Neuronal stem cell (in vitro differentiated cells): ENCODE measurements at regions not wholly inside any gene's neighbourhood (a gene's known extent, or its start where the extent isn't known, plus 50 kb on each side); places are given as distances from the start of the nearest gene placed in this dataset.
"Not testable (repeated sequence)": the region's sequence is repeated elsewhere in the genome, so short reads cannot be mapped to it uniquely, and the experiment has no call there.

ENCODE experiments used
- DNase-seq: peaks from one replicate; pipeline ENCODE4 v3.0.0-alpha.2; 2013; ENCODE audit warnings: low spot score
- H2AFZ ChIP-seq: one replicate; pipeline ENCODE4 v1.6.1; 2013; ENCODE audit warnings: mild to moderate bottlenecking, low read length, inconsistent platforms
- H2AK5ac ChIP-seq: 2 replicates; pipeline ENCODE4 v1.6.1; 2013; ENCODE audit warnings: low read depth, mild to moderate bottlenecking, inconsistent platforms, low read length, moderate library complexity, mixed read lengths
- H2BK120ac ChIP-seq: 2 replicates; pipeline ENCODE4 v1.6.1; 2013; ENCODE audit warnings: low read depth, mild to moderate bottlenecking, inconsistent platforms, low read length, moderate library complexity, mixed read lengths
- H2BK12ac ChIP-seq: one replicate; pipeline ENCODE4 v1.6.1; 2013; ENCODE audit warnings: low read length, inconsistent platforms
- H2BK15ac ChIP-seq: 2 replicates; pipeline ENCODE4 v1.6.1; 2013; ENCODE audit warnings: mild to moderate bottlenecking, low read length, inconsistent platforms, mixed read lengths
- H2BK5ac ChIP-seq: one replicate; pipeline ENCODE4 v1.6.1; 2013; ENCODE audit warnings: inconsistent platforms, mild to moderate bottlenecking, low read length, moderate library complexity
- H3K14ac ChIP-seq: one replicate; pipeline ENCODE4 v1.6.1; 2013; ENCODE audit warnings: low read length, inconsistent platforms
- H3K18ac ChIP-seq: 2 replicates; pipeline ENCODE4 v1.6.1; 2013; ENCODE audit warnings: low read length, inconsistent platforms
- H3K23ac ChIP-seq: 2 replicates; pipeline ENCODE4 v1.6.1; 2013; ENCODE audit warnings: low read depth, mild to moderate bottlenecking, mixed read lengths, low read length, inconsistent platforms; ENCODE audit not compliant: poor library complexity
- H3K27ac ChIP-seq: replicated peaks from 3 replicates; pipeline ENCODE4 v1.5.1; 2013; ENCODE audit warnings: low read length, inconsistent platforms
- H3K27me3 ChIP-seq, 3 experiments: 2 replicates each; pipeline ENCODE4 v1.6.1; 2013; ENCODE audit warnings: low read length in 3 of 3, mild to moderate bottlenecking in 2 of 3, inconsistent platforms in 1 of 3, low read depth in 1 of 3, mixed read lengths in 1 of 3, moderate library complexity in 1 of 3; ENCODE audit not compliant: control insufficient read depth in 3 of 3, insufficient read depth in 3 of 3
- H3K36me3 ChIP-seq, 2 donors: replicated peaks in 1 of 2; 2 replicates each; pipeline ENCODE4 v1.6.1; 2013; ENCODE audit warnings: low read length in 2 of 2; ENCODE audit not compliant: control insufficient read depth in 2 of 2, insufficient read depth in 2 of 2
- H3K4ac ChIP-seq: 2 replicates; pipeline ENCODE4 v1.6.1; 2013; ENCODE audit warnings: inconsistent platforms, mild to moderate bottlenecking, low read length, moderate library complexity
- H3K4me1 ChIP-seq, 2 donors: 1 replicate in 1 of 2; 2 replicates in 1 of 2; pipeline ENCODE4 v1.6.1; 2013; ENCODE audit warnings: low read length in 2 of 2, low read depth in 1 of 2; ENCODE audit not compliant: control insufficient read depth in 2 of 2, insufficient read depth in 1 of 2
- H3K4me2 ChIP-seq: one replicate; pipeline ENCODE4 v1.6.1; 2013; ENCODE audit warnings: mild to moderate bottlenecking, low read length, inconsistent platforms; ENCODE audit not compliant: insufficient read depth, poor library complexity, severe bottlenecking
- H3K4me3 ChIP-seq, 2 donors: 2 replicates each; pipeline ENCODE4 v1.5.1; 2013; ENCODE audit warnings: low read length in 2 of 2, mild to moderate bottlenecking in 2 of 2, inconsistent platforms in 1 of 2, moderate library complexity in 1 of 2
- H3K79me1 ChIP-seq: one replicate; pipeline ENCODE4 v1.6.1; 2013; ENCODE audit warnings: low read depth, mild to moderate bottlenecking, inconsistent platforms, low read length, moderate library complexity
- H3K9ac ChIP-seq: one replicate; pipeline ENCODE4 v1.6.1; 2013; ENCODE audit warnings: mild to moderate bottlenecking, low read depth, low read length, inconsistent platforms; ENCODE audit not compliant: poor library complexity
- H3K9me3 ChIP-seq, 2 donors: replicated peaks in 1 of 2; 2 replicates each; pipeline versions ENCODE3 to v1.6.1; 2013; ENCODE audit warnings: low read length in 2 of 2, mild to moderate bottlenecking in 2 of 2, inconsistent platforms in 1 of 2, low read depth in 1 of 2, mixed read lengths in 1 of 2, moderate library complexity in 1 of 2; ENCODE audit not compliant: control insufficient read depth in 2 of 2, insufficient read depth in 1 of 2
- H4K8ac ChIP-seq: one replicate; pipeline ENCODE4 v1.6.1; 2013; ENCODE audit warnings: low read depth, mild to moderate bottlenecking, inconsistent platforms, low read length, moderate library complexity
- H4K91ac ChIP-seq: one replicate; pipeline ENCODE4 v1.6.1; 2013; ENCODE audit warnings: low read length, low read depth, mild to moderate bottlenecking, inconsistent platforms; ENCODE audit not compliant: poor library complexity
- WGBS, 2 donors: extraction: QIAGEN DNeasy Blood & Tissue Kit; methylation state at CpG; one replicate each; pipeline ENCODE4 v1.1.7; 2013; ENCODE audit warnings: missing lambda C conversion rate in 2 of 2, mixed read lengths in 1 of 2; ENCODE audit not compliant: insufficient read length in 2 of 2, insufficient replicate concordance in 1 of 2; ENCODE audit errors: extremely low coverage in 2 of 2; 5-methylcytosine and 5-hydroxymethylcytosine counted together

DNA sequence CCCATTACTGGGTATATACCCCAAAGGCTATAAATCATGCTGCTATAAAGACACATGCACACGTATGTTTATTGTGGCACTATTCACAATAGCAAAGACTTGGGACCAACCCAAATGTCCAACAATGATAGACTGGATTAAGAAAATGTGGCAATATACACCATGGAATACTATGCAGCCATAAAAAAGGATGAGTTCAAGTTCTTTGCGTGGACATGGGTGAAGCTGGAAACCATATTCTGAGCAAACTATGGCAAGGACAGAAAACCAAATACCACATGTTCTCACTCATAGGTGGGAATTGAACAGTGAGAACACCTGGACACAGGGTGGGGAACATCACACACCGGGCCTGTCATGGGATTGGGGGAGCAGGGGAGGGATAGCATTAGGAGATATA lies 54.4 kb upstream of the MUCL1 start:
- WGBS, 2 donors, result no CpG with 5 or more reads among the region's 3 CpGs

DNA sequence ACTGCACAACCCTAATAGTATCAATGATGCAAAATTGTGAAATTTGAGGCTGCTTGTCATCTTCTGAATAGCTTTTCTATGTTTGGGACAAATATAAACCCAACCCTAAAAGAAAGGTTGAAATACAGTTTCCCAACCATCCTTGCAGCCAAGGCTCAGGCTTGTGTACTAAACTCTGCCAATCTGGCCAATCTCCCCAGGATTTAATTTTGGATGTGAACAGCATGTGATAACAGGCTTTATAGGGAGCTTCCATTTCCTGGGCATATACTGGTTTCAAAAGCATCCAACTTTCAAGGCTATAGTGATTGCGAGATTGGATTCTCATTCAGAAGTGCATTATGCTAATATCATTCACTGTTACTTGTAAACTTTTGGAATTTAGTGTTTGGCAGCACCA lies 55.7 kb upstream of the MUCL1 start:
- H3K23ac ChIP-seq, result no peak overlapping the region
- H4K91ac ChIP-seq, result no peak overlapping the region
- H3K27ac ChIP-seq, result no peak overlapping the region
- no peak overlapping the region for H3K18ac ChIP-seq
- H3K14ac ChIP-seq, result no peak overlapping the region
- H3K27me3 ChIP-seq, result no peaks in the 10 kb centered on the region
- no peaks in the 10 kb centered on the region for H3K4me1 ChIP-seq
- H3K9me3 ChIP-seq, result no peaks in the 10 kb centered on the region
- no peak overlapping the region for H2AK5ac ChIP-seq
- H3K36me3 ChIP-seq, result no peaks in the 10 kb centered on the region
- H4K8ac ChIP-seq, result no peak overlapping the region
- no peak overlapping the region for H2BK15ac ChIP-seq
- WGBS, 2 donors, result no CpG with 5 or more reads among the region's 1 CpG
- H2BK5ac ChIP-seq, result no peak overlapping the region
- no peaks in the 10 kb centered on the region for H3K79me1 ChIP-seq
- H3K4me2 ChIP-seq, result no peak overlapping the region
- no peak overlapping the region for H2BK12ac ChIP-seq
- DNase-seq, result no peak
- no peak overlapping the region for H3K9ac ChIP-seq
- H3K4me3 ChIP-seq, result no peak overlapping the region
- H2AFZ ChIP-seq, result no peak overlapping the region
- no peak overlapping the region for H3K4ac ChIP-seq
- no peak overlapping the region for H2BK120ac ChIP-seq

More for the DNA sequence above, 54.4 kb upstream of the MUCL1 start:
- H3K14ac ChIP-seq, H3K18ac ChIP-seq, DNase-seq, H3K4me1 ChIP-seq, H2AFZ ChIP-seq, H3K4me3 ChIP-seq, H2BK12ac ChIP-seq, H3K36me3 ChIP-seq, H3K9ac ChIP-seq, H2AK5ac ChIP-seq, H3K23ac ChIP-seq, H4K8ac ChIP-seq, H2BK5ac ChIP-seq, H3K4me2 ChIP-seq, H3K4ac ChIP-seq, H2BK15ac ChIP-seq, H3K27ac ChIP-seq, H3K27me3 ChIP-seq, H3K79me1 ChIP-seq, H3K9me3 ChIP-seq, H2BK120ac ChIP-seq, H4K91ac ChIP-seq: not testable (repeated sequence)

- H3K9ac ChIP-seq, result no peak overlapping the region
- no peak overlapping the region for H2BK15ac ChIP-seq
- H3K18ac ChIP-seq, result no peak overlapping the region
- H3K36me3 ChIP-seq, result no peaks in the 10 kb centered on the region
- no peak overlapping the region for H2AK5ac ChIP-seq
- no peak overlapping the region for H3K27ac ChIP-seq
- H2BK5ac ChIP-seq, result no peak overlapping the region
- WGBS, 2 donors, result no CpG with 5 or more reads among the region's 2 CpGs
- no peaks in the 10 kb centered on the region for H3K4me1 ChIP-seq
- H3K9me3 ChIP-seq, result no peaks in the 10 kb centered on the region
- no peak overlapping the region for H4K8ac ChIP-seq
- H3K4me2 ChIP-seq, result no peak overlapping the region
- no peak overlapping the region for H3K4me3 ChIP-seq
- H3K79me1 ChIP-seq, result no peaks in the 10 kb centered on the region
- no peak overlapping the region for H2BK12ac ChIP-seq
- H2AFZ ChIP-seq, result no peak overlapping the region
- DNase-seq, result no peak
- H3K27me3 ChIP-seq, result no peaks in the 10 kb centered on the region
- H3K4ac ChIP-seq, result no peak overlapping the region
- H2BK120ac ChIP-seq, result no peak overlapping the region
- no peak overlapping the region for H3K14ac ChIP-seq
- H3K23ac ChIP-seq, result no peak overlapping the region
- H4K91ac ChIP-seq, result no peak overlapping the region
Measured at GRCh38 chr12:54796991-54797390, 57.3 kb upstream of the MUCL1 start.

- Histone ChIP-seq H3K14ac (no peak overlapping the region), H2BK5ac (no peak overlapping the region), H2AFZ (no peak overlapping the region), H3K18ac (no peak overlapping the region), H3K27ac (no peak overlapping the region), H3K4me3 (no peak overlapping the region), H3K36me3 (no peaks in the 10 kb centered on the region), H3K4me2 (no peak overlapping the region), H4K91ac (no peak overlapping the region), H3K9me3 (no peaks in the 10 kb centered on the region), H2BK12ac (no peak overlapping the region), H2AK5ac (no peak overlapping the region), H4K8ac (no peak overlapping the region), H2BK120ac (no peak overlapping the region), H3K79me1 (no peaks in the 10 kb centered on the region), H2BK15ac (no peak overlapping the region), H3K23ac (no peak overlapping the region), H3K27me3 (no peaks in the 10 kb centered on the region), H3K4ac (no peak overlapping the region), H3K4me1 (no peaks in the 10 kb centered on the region), H3K9ac (no peak overlapping the region)
- WGBS, 2 donors, result no CpG with 5 or more reads among the region's 6 CpGs
- DNase-seq, result no peak
Measured at GRCh38 chr12:54795644-54796043, 58.7 kb upstream of the MUCL1 start.
